ENCODE measurements at regions not wholly inside any gene's neighbourhood (a gene's known extent, or its start where the extent isn't known, plus 50 kb on each side); places are given as distances from the start of the nearest gene placed in this dataset.

- no peak overlapping the region for H3K4me3 ChIP-seq
- no peaks in the 10 kb centered on the region for H3K79me2 ChIP-seq (ENCODE audit: control insufficient read depth, insufficient read depth, low read length)
- in situ Hi-C loops (cut with MboI) (no loop called here), intact Hi-C loops (cut with micrococcal nuclease) (no loop called here)
- 1% methylated on average over 4 of the region's 4 CpGs for WGBS (ENCODE audit: insufficient coverage, low coverage, missing lambda C conversion rate)
- ChIA-PET CTCF (ENCODE audit: low intra/inter-chr PET ratio) (no interaction called here), POLR2A (no interaction called here)
- no peak for DNase-seq (ENCODE audit: extremely low read depth in 1 of 4, low spot score in 3 of 4)
- no peaks in the 10 kb centered on the region for H3K27me3 ChIP-seq (ENCODE audit: control insufficient read depth in 2 of 2, insufficient read depth in 2 of 2, low read length in 2 of 2)
- H3K9me3 ChIP-seq (replicated peaks; ENCODE audit: control insufficient read depth, insufficient read depth, low read depth, low read length) = no peaks in the 10 kb centered on the region
- no peaks in the 10 kb centered on the region for H3K9me1 ChIP-seq (ENCODE audit: control insufficient read depth, insufficient read depth, low read length)
- H3K27ac ChIP-seq (ENCODE audit: extremely low read depth, low read depth, low read length) = no peak overlapping the region
- no peaks in the 10 kb centered on the region for H3K4me1 ChIP-seq (replicated peaks in 1 of 2; ENCODE audit: control insufficient read depth in 2 of 2, insufficient read depth in 2 of 2, low read length in 2 of 2)
- H3K36me3 ChIP-seq (ENCODE audit: control insufficient read depth, insufficient read depth, low read length) = no peaks in the 10 kb centered on the region
- H3K4me2 ChIP-seq (ENCODE audit: insufficient read depth, low read length) = no peak overlapping the region
- FAIRE-seq = no peak
- no peak overlapping the region for H2AFZ ChIP-seq (ENCODE audit: low read depth, low read length)
- no peak overlapping the region for H3K9ac ChIP-seq (ENCODE audit: insufficient read depth in 1 of 2, low read depth in 2 of 2, low read length in 2 of 2)
- TF ChIP-seq, protein P1, sequence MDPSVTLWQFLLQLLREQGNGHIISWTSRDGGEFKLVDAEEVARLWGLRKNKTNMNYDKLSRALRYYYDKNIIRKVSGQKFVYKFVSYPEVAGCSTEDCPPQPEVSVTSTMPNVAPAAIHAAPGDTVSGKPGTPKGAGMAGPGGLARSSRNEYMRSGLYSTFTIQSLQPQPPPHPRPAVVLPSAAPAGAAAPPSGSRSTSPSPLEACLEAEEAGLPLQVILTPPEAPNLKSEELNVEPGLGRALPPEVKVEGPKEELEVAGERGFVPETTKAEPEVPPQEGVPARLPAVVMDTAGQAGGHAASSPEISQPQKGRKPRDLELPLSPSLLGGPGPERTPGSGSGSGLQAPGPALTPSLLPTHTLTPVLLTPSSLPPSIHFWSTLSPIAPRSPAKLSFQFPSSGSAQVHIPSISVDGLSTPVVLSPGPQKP (CRISPR knock-in tag; IDR thresholded peaks at IDR 0.05) = no peak
- TF ChIP-seq HNRNPK (IDR thresholded peaks at IDR 0.05; ENCODE audit: low read depth, low read length, poor library complexity, severe bottlenecking) (no peak), BHLHE40 (IDR thresholded peaks at IDR 0.05; ENCODE audit: low read length) (no peak)
- no peaks in the 10 kb centered on the region for H4K20me1 ChIP-seq (replicated peaks; ENCODE audit: control insufficient read depth, insufficient read depth, low read length)
- ATAC-seq = no peak
- no TSS peak for BruUV-seq (replicated peaks)
These were observed 62.1 kb upstream of the CRBN start for GRCh38 chr3:3241596-3241995.

DNA sequence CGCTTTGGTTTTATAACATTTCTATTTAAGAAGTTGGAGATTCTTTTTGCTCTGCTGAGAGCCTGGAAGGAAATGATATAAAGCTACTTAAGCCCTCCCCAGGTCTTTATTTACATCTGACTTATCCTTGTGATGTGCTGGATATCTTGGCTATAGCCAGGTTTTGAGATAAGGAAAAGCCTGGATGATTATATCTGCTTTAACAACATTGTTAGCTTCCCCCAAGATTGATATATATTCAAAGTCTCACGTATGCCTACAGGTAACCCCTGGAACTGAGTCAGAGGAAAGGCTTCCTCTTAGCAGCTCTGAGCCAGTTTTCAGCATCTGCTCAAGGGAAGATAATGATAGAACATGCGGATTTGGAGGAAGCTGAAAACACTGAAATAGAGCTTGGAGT, 61.5 kb upstream of the CRBN start:
- intact Hi-C loops (cut with micrococcal nuclease) (no loop called here), in situ Hi-C loops (cut with MboI) (no loop called here)
- Histone ChIP-seq H3K27ac (ENCODE audit: extremely low read depth, low read depth, low read length) (no peak overlapping the region), H4K20me1 (replicated peaks; ENCODE audit: control insufficient read depth, insufficient read depth, low read length) (no peaks in the 10 kb centered on the region), H3K4me1 (replicated peaks in 1 of 2; ENCODE audit: control insufficient read depth in 2 of 2, insufficient read depth in 2 of 2, low read length in 2 of 2) (no peaks in the 10 kb centered on the region), H3K4me3 (no peak overlapping the region), H3K9me3 (replicated peaks; ENCODE audit: control insufficient read depth, insufficient read depth, low read depth, low read length) (no peaks in the 10 kb centered on the region), H3K9ac (ENCODE audit: insufficient read depth in 1 of 2, low read depth in 2 of 2, low read length in 2 of 2) (no peak overlapping the region), H2AFZ (ENCODE audit: low read depth, low read length) (no peak overlapping the region), H3K9me1 (ENCODE audit: control insufficient read depth, insufficient read depth, low read length) (no peaks in the 10 kb centered on the region), H3K4me2 (ENCODE audit: insufficient read depth, low read length) (no peak overlapping the region), H3K27me3 (ENCODE audit: control insufficient read depth in 2 of 2, insufficient read depth in 2 of 2, low read length in 2 of 2) (no peaks in the 10 kb centered on the region), H3K79me2 (ENCODE audit: control insufficient read depth, insufficient read depth, low read length) (no peaks in the 10 kb centered on the region), H3K36me3 (ENCODE audit: control insufficient read depth, insufficient read depth, low read length) (no peaks in the 10 kb centered on the region)
- POLR2A ChIA-PET = no interaction called here
- no TSS peak for BruUV-seq (replicated peaks)
- no peak for ATAC-seq
- FAIRE-seq = peak; percentile 6
- DNase-seq (ENCODE audit: extremely low read depth in 1 of 4, low spot score in 3 of 4) = no peak
- 0% methylated on average over 3 of the region's 3 CpGs for WGBS (ENCODE audit: insufficient coverage, low coverage, missing lambda C conversion rate)
- CTCF ChIA-PET (ENCODE audit: low intra/inter-chr PET ratio) = no interaction called here
- TF ChIP-seq ZNF124 (CRISPR knock-in tag; IDR thresholded peaks at IDR 0.05) (no peak), ZNF23 (CRISPR knock-in tag; IDR thresholded peaks at IDR 0.05) (no peak), TCF7 (IDR thresholded peaks at IDR 0.05; ENCODE audit: borderline replicate concordance) (no peak), KAT8 (IDR thresholded peaks at IDR 0.05; ENCODE audit: low read depth) (no peak), HNRNPUL1 (IDR thresholded peaks at IDR 0.05; ENCODE audit: low read length) (no peak), RBM25 (IDR thresholded peaks at IDR 0.05; ENCODE audit: low read depth, low read length, severe bottlenecking) (no peak), U2AF1 (optimal IDR thresholded peaks at IDR 0.05; ENCODE audit: low read depth, low read length) (no peak), TEAD2 (tag; IDR thresholded peaks at IDR 0.05) (no peak), NFYB (IDR thresholded peaks at IDR 0.05; ENCODE audit: extremely low read depth, insufficient read length) (no peak)
- TF ChIP-seq, protein P2, sequence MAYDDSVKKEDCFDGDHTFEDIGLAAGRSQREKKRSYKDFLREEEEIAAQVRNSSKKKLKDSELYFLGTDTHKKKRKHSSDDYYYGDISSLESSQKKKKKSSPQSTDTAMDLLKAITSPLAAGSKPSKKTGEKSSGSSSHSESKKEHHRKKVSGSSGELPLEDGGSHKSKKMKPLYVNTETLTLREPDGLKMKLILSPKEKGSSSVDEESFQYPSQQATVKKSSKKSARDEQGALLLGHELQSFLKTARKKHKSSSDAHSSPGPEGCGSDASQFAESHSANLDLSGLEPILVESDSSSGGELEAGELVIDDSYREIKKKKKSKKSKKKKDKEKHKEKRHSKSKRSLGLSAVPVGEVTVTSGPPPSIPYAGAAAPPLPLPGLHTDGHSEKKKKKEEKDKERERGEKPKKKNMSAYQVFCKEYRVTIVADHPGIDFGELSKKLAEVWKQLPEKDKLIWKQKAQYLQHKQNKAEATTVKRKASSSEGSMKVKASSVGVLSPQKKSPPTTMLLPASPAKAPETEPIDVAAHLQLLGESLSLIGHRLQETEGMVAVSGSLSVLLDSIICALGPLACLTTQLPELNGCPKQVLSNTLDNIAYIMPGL (CRISPR knock-in tag; IDR thresholded peaks at IDR 0.05) = no peak
- TF ChIP-seq, protein P3, sequence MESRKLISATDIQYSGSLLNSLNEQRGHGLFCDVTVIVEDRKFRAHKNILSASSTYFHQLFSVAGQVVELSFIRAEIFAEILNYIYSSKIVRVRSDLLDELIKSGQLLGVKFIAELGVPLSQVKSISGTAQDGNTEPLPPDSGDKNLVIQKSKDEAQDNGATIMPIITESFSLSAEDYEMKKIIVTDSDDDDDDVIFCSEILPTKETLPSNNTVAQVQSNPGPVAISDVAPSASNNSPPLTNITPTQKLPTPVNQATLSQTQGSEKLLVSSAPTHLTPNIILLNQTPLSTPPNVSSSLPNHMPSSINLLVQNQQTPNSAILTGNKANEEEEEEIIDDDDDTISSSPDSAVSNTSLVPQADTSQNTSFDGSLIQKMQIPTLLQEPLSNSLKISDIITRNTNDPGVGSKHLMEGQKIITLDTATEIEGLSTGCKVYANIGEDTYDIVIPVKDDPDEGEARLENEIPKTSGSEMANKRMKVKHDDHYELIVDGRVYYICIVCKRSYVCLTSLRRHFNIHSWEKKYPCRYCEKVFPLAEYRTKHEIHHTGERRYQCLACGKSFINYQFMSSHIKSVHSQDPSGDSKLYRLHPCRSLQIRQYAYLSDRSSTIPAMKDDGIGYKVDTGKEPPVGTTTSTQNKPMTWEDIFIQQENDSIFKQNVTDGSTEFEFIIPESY (CRISPR knock-in tag; IDR thresholded peaks at IDR 0.05) = no peak

Measured in K562 (cell line).